OCI-LY1 (cell line): ENCODE measurements at regions not wholly inside any gene's neighbourhood (a gene's known extent, or its start where the extent isn't known, plus 50 kb on each side); places are given as distances from the start of the nearest gene placed in this dataset.

Source experiments
- H2AFZ ChIP-seq: fragments of 200-600 bp; sonication (generic), shearing (Covaris generic); 2 replicates; pipeline ENCODE4 v1.6.0; 2014; ENCODE audit warnings: antibody characterized with exemption, mild to moderate bottlenecking, low read length
- H3F3A ChIP-seq: fragments of 200-600 bp; sonication (generic), shearing (Covaris generic); 2 replicates; pipeline ENCODE4 v1.6.0; 2014; ENCODE audit warnings: mild to moderate bottlenecking, antibody characterized with exemption, low read length, moderate library complexity; ENCODE audit not compliant: insufficient read depth
- H3K27ac ChIP-seq: fragments of 200-600 bp; sonication (generic); 2 replicates; pipeline ENCODE4 v1.5.1; 2014; ENCODE audit warnings: low read length, mixed run types, mild to moderate bottlenecking, low read depth; ENCODE audit not compliant: poor library complexity, severe bottlenecking
- H3K27me3 ChIP-seq: fragments of 200-600 bp; sonication (generic); 2 replicates; pipeline ENCODE4 v1.6.0; 2014; ENCODE audit warnings: antibody characterized with exemption, mild to moderate bottlenecking, low read length, moderate library complexity; ENCODE audit not compliant: insufficient read depth
- H3K36me3 ChIP-seq: fragments of 200-600 bp; sonication (generic); 2 replicates; pipeline ENCODE4 v1.6.1; 2014; ENCODE audit warnings: mild to moderate bottlenecking, antibody characterized with exemption, low read length, moderate library complexity, mixed read lengths; ENCODE audit not compliant: insufficient read depth
- H3K4me1 ChIP-seq: fragments of 200-600 bp; sonication (generic); 2 replicates; pipeline ENCODE4 v1.5.1; 2014; ENCODE audit warnings: mild to moderate bottlenecking, low read length, moderate library complexity; ENCODE audit not compliant: insufficient read depth, severe bottlenecking
- H3K4me2 ChIP-seq: fragments of 200-600 bp; sonication (generic), shearing (Covaris generic); 2 replicates; pipeline ENCODE4 v1.6.1; 2014; ENCODE audit warnings: low read length
- H3K4me3 ChIP-seq: fragments of 200-600 bp; sonication (generic); 2 replicates; pipeline ENCODE4 v1.5.1; 2014; ENCODE audit warnings: low read length, low read depth, mild to moderate bottlenecking, mixed read lengths; ENCODE audit not compliant: poor library complexity, severe bottlenecking
- H3K79me2 ChIP-seq: fragments of 200-600 bp; shearing (Covaris generic); 2 replicates; pipeline ENCODE4 v1.6.1; 2016; ENCODE audit warnings: mixed run types, low read length, mixed read lengths; ENCODE audit not compliant: insufficient read depth
- H3K9ac ChIP-seq: fragments of 200-600 bp; sonication (generic), shearing (Covaris generic); 2 replicates; pipeline ENCODE4 v1.6.1; 2014; ENCODE audit warnings: mild to moderate bottlenecking, low read length, mixed read lengths
- H3K9me2 ChIP-seq: fragments of 200-600 bp; sonication (generic), shearing (Covaris generic); 2 replicates; pipeline ENCODE4 v1.6.1; 2014; ENCODE audit warnings: low read depth, mild to moderate bottlenecking, low read length, mixed read lengths
- H3K9me3 ChIP-seq: fragments of 200-600 bp; shearing (Covaris generic); 2 replicates; pipeline ENCODE4 v1.6.1; 2014; ENCODE audit warnings: low read length, mixed read lengths
- H4K20me1 ChIP-seq: fragments of 200-600 bp; sonication (generic), shearing (Covaris generic); 2 replicates; pipeline ENCODE4 v1.6.0; 2016; ENCODE audit warnings: mild to moderate bottlenecking, low read length; ENCODE audit not compliant: insufficient read depth
- CTCF ChIP-seq: fragments of 200-600 bp; sonication (generic), shearing (Covaris generic); IDR thresholded peaks from 2 replicates; pipeline ENCODE4 v1.5.1; 2017; ENCODE audit warnings: mild to moderate bottlenecking, antibody characterized with exemption, low read length, moderate library complexity, mixed read lengths
- EZH2 ChIP-seq: fragments of 200-600 bp; sonication (generic), shearing (Covaris generic); IDR thresholded peaks from 2 replicates; pipeline ENCODE4 v1.8.0; 2017; ENCODE audit warnings: borderline replicate concordance, mixed run types, mild to moderate bottlenecking, antibody characterized with exemption, low read length, moderate library complexity, mixed read lengths

DNA sequence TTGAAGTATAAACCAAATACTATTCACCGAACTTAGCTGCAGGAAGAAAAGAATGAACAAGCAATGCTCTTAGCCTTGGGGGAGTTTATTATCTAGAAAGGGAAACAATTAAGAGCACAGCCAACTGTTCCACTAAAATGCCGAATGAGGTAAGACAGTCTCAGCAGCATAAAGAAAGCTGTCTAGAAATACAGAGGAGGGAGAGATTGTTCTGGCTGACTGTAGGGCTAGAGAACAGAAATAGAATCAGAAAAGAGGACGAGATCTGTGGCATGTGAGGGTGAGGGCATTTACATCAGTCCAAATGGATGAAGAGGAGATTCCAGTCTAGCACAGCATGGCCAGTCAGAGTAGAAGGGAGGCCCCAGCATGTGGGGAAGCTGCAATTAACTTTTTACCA is 56.8 kb upstream of the TNFRSF19 start:
- no peak for TF ChIP-seq EZH2
- TF ChIP-seq CTCF: no peak
- H2AFZ ChIP-seq: no peak overlapping the region
- H3K27me3 ChIP-seq: no peaks in the 10 kb centered on the region
- no peak overlapping the region for H3K9ac ChIP-seq
- H3K4me3 ChIP-seq: no peak overlapping the region
- no peaks in the 10 kb centered on the region for H3K79me2 ChIP-seq
- H3K9me3 ChIP-seq: no peaks in the 10 kb centered on the region
- no peak overlapping the region for H3K27ac ChIP-seq
- H4K20me1 ChIP-seq: no peaks in the 10 kb centered on the region
- no peaks in the 10 kb centered on the region for H3K36me3 ChIP-seq
- H3K4me1 ChIP-seq: no peaks in the 10 kb centered on the region
- no peaks in the 10 kb centered on the region for H3F3A ChIP-seq
- no peaks in the 10 kb centered on the region for H3K9me2 ChIP-seq
- no peak overlapping the region for H3K4me2 ChIP-seq

DNA sequence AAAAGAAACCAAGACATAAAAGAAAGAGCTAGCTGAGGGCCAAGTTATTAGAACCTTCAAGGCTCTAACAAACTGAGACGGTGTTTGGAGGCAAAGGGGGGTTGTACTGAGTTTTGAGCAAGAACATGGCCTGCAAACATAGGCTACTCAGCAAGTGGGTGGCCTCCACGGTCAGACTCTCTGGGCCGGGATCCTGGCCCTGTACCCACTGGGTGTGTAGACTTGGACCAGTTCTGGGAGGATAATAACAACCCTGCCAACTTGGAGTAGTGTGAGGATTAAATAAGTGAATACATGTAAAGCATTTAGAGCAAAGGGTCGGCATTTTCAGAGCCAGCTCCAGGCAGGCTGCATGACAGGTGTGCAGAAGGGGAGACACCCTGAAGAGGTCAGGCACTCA is 56.1 kb upstream of the TNFRSF19 start:
- Histone ChIP-seq H3K79me2 (no peaks in the 10 kb centered on the region), H3K27ac (no peak overlapping the region), H3K9me2 (no peaks in the 10 kb centered on the region), H4K20me1 (no peaks in the 10 kb centered on the region), H3K9me3 (no peaks in the 10 kb centered on the region), H2AFZ (no peak overlapping the region), H3K27me3 (no peaks in the 10 kb centered on the region), H3K36me3 (no peaks in the 10 kb centered on the region), H3K4me2 (no peak overlapping the region), H3K4me1 (no peaks in the 10 kb centered on the region), H3F3A (no peaks in the 10 kb centered on the region), H3K9ac (no peak overlapping the region), H3K4me3 (no peak overlapping the region)
- TF ChIP-seq CTCF (no peak), EZH2 (no peak)

DNA sequence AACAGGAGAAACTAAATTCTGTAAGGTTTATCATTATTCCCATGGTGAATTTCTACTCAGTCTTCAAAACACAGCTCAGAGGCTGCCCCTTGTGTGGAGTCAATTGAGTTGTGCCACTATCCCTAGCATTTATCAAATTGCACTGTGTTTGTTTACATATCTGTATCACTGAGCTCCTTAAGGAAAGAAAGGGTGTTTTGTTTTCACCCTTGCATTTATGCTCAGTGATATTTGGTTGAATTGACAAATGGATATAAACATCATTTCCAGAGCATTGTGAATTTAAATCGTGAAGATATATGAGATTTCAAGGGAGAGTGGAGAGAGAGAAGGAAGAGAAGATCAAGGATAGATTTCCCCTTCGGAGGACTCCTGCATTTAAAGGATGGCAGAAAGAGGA is 55.1 kb upstream of the TNFRSF19 start:
- no peaks in the 10 kb centered on the region for H3K9me3 ChIP-seq
- no peaks in the 10 kb centered on the region for H3K36me3 ChIP-seq
- no peak overlapping the region for H3K9ac ChIP-seq
- no peak overlapping the region for H3K4me2 ChIP-seq
- H3K9me2 ChIP-seq: no peaks in the 10 kb centered on the region
- no peaks in the 10 kb centered on the region for H3K4me1 ChIP-seq
- H3K27me3 ChIP-seq: no peaks in the 10 kb centered on the region
- H3F3A ChIP-seq: no peaks in the 10 kb centered on the region
- TF ChIP-seq CTCF (no peak), EZH2 (no peak)
- no peaks in the 10 kb centered on the region for H4K20me1 ChIP-seq
- no peak overlapping the region for H3K4me3 ChIP-seq
- no peak overlapping the region for H3K27ac ChIP-seq
- no peak overlapping the region for H2AFZ ChIP-seq
- H3K79me2 ChIP-seq: no peaks in the 10 kb centered on the region
